OCI-LY7 (cell line): ENCODE measurements at regions not wholly inside any gene's neighbourhood (a gene's known extent, or its start where the extent isn't known, plus 50 kb on each side); places are given as distances from the start of the nearest gene placed in this dataset.

Experiments used
- CTCF ChIP-seq: fragments of 200-600 bp; sonication (generic); conservative IDR thresholded peaks from 2 replicates; pipeline ENCODE4 v1.5.1; 2014; ENCODE audit warnings: mild to moderate bottlenecking, antibody characterized with exemption, low read length, moderate library complexity, mixed read lengths
- EZH2phosphoT487 ChIP-seq: fragments of 200-600 bp; sonication (generic); IDR thresholded peaks from 2 replicates; pipeline ENCODE4 v1.6.1; 2018; ENCODE audit warnings: low read depth, borderline replicate concordance, mild to moderate bottlenecking, mixed run types, antibody characterized with exemption, low read length, moderate library complexity, mixed read lengths

GRCh38 chr14:103201801-103202200 is 78.5 kb downstream of the TNFAIP2 start:
- TF ChIP-seq CTCF: no peak
- no peak for TF ChIP-seq EZH2phosphoT487
